ENCODE measurements at regions not wholly inside any gene's neighbourhood (a gene's known extent, or its start where the extent isn't known, plus 50 kb on each side); places are given as distances from the start of the nearest gene placed in this dataset.

DNA sequence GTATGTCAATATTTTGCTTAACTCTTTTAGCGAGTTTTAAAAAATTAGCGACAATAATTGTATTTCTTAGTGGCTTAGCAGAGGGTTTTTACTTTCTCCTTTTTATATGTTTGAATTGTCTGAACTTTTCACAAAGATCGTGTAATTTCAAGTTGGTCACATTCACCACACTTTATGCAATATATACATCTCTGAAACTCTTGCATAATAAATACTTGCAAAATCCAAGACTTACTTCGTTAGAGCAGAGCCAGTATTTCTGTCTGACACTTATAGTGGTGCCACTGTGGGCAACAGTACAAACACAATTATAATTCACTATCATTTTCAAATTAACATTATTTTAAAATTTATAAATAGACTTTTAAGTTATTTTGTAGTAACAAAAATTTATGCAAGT lies 62.0 kb downstream of the SUCNR1 start:
- FAIRE-seq = no peak

DNA sequence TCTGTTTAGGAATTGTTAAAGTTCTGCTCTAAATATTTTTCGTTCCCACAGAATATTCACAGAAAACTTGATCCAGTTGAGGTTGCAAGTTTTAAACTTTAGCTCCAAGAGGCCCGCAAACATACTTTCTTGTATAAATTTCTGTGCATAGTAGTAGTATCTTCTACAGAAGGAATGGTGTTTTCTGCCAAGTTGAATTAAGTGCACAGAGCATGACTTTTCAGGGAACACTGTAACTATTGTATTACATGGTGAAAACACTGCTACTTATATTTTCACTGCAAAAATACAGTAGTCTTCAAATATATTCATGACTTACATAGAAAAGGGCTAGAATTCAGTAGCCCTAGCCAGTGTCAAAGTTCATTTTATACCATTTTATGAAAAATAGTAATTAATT lies 67.0 kb downstream of the SUCNR1 start:
- FAIRE-seq = no peak

GRCh38 chr3:151943539-151943938 lies 70.1 kb downstream of the SUCNR1 start:
- FAIRE-seq = no peak

DNA sequence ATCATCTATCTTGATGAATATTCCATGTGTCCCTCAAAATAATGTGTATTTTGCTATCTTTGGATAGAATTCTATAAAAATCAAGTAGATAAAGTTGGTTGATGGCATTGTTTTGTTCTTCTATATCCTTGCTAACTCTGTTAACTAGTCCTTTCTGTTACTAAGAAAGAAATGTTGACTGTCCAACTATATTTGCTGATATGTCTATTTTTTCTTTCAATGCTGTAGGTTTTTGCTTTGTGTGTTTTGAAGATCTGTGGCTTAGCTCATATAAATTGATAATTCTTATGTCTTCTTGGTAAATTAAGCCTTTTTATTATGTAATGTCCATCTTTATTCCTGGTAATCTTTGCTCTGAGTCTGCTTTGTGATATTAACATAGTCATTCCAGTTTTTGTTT lies 70.9 kb downstream of the SUCNR1 start:
- FAIRE-seq = no peak

- no peak for FAIRE-seq
Measured at GRCh38 chr3:151946606-151947005, 73.2 kb downstream of the SUCNR1 start.

DNA sequence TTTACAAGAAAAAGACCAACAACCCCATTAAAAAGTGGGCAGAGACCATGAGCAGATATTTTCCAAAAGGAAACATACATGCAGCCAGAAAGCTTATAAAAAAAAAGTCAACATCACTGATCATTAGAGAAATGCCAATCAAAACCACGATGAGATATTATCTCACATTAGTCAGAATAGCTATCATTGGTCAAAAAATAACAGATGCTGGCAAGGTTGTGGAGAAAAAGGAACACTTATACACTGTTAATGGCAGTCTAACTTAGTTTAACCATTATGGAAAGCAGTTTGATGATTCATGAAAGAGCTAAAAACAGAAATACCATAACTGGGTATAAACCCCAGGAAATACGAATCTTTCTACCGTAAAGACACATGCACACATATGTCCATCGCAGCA lies 76.3 kb downstream of the SUCNR1 start:
- FAIRE-seq = no peak

DNA sequence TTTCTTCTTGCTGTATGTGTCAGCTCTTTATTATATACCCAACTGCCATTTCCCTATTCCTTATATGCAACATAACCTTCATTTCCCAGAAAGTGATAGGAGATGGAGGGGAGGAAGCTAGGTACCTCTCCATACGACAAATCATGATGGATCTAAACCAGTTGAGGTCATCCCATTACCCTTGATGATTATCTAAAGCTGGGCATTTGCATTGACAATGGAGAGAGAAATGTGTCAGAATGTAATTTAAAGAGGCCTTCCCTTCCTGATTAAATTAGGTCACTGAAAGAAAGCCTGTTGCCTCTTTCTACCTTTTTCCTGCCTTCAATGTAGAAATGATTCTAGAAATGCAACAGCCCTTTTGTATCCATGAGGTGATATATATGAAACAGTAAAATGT lies 81.9 kb downstream of the SUCNR1 start:
- FAIRE-seq = no peak

DNA sequence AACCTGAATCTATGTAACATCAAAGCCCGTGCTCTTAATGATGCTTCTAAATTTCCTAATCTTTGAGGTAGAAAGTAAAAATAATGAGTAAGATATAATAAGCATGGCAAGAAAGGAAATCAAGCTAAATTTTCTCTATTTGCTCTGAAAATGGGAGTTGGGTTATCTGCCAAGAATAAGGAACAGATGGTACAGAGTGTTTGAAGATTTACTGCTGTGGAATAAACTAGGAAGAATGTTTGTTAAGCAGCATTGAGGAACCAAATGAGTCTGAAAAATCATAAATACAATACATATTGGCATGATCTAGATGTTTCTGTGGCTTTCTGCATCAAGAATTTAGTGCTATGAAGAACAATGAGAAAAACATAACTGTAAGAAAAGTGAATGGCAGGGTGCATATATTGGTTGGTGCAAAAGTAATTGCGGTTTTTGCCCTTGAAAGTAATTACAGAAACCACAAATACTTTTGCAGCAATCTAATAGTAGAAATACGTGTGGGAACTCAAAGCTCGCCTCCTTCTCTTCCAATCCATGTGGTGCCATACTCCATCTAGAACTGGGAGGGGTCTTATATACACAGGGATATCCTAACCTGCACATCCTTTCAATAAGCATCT lies 87.6 kb downstream of the SUCNR1 start:
- FAIRE-seq = no peak

DNA sequence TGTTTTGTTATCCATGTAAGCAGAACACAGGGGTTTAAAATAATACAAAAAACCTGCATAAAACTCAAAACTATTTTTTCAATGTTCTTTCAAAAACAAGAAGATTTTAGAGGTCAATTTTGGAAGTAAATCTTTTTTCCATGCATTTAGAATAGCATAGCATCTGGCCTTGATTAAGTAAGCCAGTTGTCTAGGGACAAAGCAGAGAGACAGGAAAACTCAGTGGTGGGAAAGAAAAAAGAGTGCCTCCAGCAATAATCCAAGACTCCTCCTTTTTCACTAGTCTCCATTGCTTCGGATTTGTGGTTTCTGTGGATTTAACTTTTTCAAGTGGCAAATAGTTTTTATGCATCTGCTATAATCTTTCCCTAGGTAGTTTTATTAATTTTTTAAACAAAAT lies 88.9 kb downstream of the SUCNR1 start:
- no peak for FAIRE-seq

DNA sequence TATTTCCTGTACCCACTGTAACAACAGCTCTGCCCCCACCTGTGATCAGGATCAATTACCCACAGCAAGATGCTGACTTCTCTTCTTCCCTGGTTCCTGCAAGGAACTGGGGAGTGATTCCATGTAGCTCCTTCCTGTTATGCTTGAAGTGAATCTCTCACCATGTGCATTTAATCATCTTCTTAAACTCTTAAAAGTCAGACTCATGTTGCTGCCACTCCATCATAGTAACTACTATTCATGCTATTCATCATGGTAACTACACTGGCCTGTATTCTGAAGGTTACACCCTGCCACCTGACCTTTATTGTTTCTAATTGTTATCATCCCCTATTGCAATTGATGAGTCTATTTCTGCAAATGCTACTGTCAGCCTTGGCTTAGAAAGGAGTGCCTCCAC lies 89.5 kb downstream of the SUCNR1 start:
- no peak for FAIRE-seq

- FAIRE-seq = no peak
Measured at GRCh38 chr3:151964743-151965142, 91.3 kb downstream of the SUCNR1 start.

GRCh38 chr3:151969026-151969642 lies 95.7 kb downstream of the SUCNR1 start:
- FAIRE-seq = no peak

- FAIRE-seq = no peak
Measured at GRCh38 chr3:151971814-151972579, 98.6 kb downstream of the SUCNR1 start.

DNA sequence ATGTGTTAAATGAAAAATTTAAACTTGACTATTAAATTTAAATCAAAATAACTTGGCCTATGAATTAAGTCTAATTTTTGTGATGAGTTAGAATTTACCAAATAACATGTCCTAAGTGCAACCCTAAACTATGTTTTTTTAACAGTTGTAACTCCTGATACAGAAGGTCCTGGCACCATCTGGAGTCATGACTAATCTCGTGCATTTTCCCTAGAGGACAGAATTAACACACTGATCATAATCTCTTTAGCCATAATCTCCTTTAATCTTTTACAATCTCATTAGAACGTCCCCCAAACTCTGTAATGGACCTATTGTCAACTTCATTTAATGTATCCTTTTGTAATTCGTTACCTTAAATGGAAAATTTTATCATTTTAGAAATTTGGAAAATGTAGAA lies 100.6 kb downstream of the SUCNR1 start:
- FAIRE-seq = no peak

DNA sequence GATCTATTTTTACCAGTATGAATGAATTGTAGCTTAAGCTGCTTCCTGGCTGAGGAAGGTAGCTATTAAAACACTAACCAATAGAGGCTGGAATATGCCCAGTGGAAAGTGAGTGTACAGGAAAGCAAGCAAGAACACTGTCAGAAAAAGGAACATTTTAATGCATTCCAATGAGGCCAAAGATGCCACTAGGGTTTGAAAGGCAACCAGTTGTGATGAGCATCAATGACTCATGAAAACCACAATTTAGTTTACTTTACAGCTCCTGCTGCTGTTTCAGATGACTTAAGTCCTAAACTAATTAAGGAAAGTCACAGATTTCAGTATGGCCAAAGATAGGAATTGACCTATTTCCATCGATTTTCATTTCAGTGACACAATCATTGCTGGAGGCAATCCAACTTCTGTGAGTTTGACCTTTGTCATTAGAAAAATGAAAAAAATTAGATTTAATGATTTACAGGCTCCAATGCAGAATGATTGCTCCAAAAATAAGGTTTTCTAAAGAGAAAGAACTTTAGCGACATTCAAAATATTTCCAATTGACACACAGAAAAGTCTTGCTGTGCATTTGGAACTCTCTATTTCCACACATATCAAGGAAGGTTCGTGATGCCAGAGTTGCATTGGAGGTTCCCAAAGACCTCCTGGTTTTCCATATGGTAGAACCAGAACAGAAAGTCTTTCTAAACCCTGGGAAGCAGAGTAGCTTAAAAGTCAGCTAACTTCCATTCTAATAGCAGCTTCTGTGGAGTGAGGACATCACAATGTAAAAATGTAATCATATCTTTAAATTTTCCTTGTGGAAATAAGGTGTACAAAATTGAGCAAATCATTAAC lies 103.0 kb downstream of the SUCNR1 start:
- FAIRE-seq = no peak

DNA sequence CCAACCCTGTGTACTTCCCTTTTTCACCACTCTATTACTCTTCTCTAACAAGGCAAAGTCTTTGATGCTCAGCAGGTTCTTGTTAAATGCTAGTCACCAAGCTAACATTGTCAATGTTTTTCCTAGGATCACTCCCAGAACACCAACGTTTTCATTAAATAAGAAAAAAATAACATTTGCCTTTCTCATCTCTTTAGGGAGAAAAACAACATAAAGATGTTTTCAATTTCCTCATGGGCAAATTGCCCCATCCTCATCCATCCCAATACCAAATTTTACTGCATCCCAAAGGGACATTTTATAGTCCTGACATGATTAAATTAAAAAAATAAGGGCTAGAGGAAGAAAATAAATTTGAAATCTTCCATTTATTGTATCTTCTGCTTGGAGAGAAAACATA lies 106.5 kb downstream of the SUCNR1 start:
- FAIRE-seq = no peak

DNA sequence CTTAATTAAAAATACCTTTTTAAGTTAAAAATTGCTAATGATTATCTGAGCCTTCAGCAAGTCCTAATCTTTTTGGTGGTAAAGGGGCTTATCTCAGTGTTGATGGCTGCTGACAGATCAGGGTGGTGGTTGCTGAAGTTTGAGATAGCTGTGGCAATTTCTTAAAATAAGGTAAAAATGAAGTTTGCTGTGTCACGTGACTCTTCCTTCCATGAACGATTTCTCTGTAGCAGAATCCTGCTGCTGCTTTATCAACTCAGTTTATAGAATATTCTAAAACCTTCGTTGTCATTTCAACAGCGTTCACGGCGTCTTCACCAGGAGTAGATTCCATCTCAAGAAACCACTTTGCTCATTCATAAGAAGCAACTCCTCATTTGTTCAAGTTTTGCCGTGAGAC lies 110.1 kb downstream of the SUCNR1 start:
- no peak for FAIRE-seq

DNA sequence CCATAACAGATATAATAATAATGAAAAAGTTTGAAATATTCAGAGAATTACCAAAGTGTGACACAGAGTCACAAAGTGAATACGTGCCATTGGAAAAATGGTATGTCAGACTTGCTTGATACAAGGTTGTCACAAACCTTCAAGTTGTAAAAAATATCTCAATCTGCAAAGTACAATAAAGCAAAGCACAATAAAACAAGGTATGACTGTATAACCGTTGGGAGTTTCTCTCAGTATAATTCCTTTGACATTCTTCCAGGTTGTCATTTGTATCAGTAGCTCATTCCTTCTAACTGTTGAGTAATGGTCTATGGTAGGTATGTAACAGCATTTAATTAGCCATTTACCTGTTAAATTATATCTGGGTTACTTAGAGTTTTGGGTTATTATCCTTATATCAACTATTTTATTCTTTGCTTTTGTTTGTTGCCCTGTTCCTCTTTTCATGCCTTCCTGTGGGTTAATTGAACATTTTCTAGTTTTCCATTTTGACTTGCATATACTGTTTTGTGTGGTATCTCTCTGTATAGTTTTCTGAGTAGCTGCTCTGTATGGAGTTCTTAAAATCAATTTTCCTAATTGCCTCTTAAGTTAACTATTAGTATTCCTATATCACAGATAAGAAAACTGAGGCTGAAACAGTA lies 112.5 kb downstream of the SUCNR1 start:
- FAIRE-seq = no peak

DNA sequence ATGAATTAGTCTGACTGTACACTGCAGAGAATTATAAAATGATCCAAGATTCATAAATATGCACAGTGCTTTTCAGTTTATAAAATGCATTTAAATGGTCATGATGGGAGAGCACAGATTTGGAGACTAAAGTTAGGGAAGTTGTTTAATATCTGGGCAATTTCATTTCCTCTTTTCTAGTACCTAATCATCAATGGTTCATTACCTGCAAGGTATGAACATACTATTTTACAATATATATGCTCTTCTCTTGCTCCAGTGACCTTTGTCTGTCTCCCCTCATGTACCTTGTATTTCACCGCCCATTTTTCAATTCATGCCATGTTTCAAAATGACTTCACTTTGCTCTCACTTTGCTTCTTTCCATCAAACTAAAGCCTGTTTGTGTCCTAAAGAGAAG lies 114.5 kb downstream of the SUCNR1 start:
- FAIRE-seq = no peak

DNA sequence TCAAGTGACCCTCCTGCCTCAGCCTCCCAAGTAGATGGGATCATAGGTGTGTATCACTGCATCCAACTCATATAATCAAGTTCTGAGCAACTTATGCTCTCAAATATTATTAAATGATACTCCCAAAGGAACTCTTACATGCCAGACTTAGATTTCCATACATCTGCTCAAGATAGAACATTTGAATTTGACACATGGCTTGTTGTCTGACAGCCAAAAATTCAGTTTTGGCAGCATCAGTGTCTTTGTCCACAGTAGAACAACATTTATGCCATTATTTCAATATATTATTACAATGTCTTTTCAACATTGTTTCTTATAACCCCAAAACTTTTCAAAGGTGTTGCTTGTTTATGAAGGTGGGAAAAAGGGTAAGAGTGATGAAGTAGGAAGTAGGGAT lies 116.2 kb downstream of the SUCNR1 start:
- FAIRE-seq = no peak

DNA sequence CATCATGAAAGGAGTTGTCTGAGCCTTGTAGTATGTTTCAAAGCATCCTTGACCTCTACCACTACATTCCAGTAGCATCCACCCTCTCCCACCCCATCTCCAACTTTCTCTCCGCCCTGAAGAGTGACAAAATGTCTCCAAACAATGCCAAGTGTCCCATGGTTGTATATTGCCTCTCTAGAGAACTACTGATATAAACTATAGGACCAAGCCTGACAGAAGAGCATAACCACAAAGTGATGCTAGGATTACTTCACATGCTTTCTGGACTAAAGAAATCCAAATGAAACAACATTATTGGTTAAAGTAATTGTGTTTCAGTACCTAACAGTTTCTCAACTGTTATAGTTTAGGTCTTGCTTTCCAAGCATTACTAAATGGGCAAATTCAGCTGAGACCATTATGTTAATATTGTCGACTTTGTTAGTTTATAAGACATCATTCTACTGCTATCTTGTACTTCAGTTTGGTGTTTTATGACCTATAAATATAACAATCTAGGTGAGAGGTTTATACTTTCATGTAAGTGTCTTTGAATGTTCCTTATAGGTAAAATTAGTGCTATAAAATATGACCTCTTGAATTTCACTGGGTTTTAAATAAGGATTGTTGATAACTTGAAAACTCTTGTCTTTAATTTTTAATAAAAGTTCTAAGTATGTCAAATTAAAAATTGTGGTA lies 117.4 kb downstream of the SUCNR1 start:
- FAIRE-seq = no peak

DNA sequence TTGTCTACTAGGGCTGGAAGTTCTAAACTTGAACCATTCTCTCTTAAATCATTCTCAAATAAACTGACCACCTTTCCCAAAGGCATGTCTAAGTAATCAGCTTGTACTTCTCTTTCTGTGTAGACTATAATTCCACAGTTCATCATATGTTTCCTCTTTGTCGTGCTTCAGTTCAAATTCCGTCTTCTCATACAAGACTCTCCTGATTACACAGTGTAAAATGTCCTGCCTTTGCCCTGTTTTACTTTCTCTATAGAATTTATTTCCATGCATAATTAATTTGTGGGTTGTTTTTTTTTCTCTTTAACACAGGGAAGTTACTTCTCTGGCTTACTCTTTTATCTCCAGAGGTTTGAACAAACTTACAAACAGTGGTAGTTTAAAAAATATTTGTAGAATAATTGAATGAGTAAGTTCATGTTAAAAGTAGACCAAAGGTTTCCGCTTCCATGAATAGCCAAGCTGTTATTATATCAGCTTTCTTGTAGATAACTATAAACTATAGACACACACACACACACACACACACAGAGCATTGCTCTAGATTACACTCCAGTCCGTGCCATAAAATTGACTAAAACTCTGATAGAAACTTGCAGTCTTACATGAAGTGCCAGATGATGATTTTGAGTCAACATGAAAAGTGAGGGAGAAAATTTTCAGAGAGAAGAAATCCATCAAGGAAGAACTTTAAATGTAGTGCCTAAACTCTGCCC lies 119.0 kb downstream of the SUCNR1 start:
- no peak for FAIRE-seq
